ENCODE measurements at regions not wholly inside any gene's neighbourhood (a gene's known extent, or its start where the extent isn't known, plus 50 kb on each side); places are given as distances from the start of the nearest gene placed in this dataset.

GRCh38 chr1:217010253-217010652, 287.0 kb upstream of the ESRRG start:
- no peak overlapping the region for H3K18ac ChIP-seq (ENCODE audit: low read depth, low read length)
- H3K79me1 ChIP-seq (ENCODE audit: low read depth in 1 of 2, low read length in 2 of 2) = no peaks in the 10 kb centered on the region
- no peaks in the 10 kb centered on the region for H4K20me1 ChIP-seq (ENCODE audit: insufficient read depth, low read length)
- no peak overlapping the region for H3K4ac ChIP-seq (ENCODE audit: low read depth, low read length)
- no peak overlapping the region for H3K9ac ChIP-seq (ENCODE audit: low read depth, low read length)
- no peak overlapping the region for H2BK120ac ChIP-seq (ENCODE audit: low read depth, low read length)
- H3K36me3 ChIP-seq (ENCODE audit: control insufficient read depth, insufficient read depth, low read length) = no peaks in the 10 kb centered on the region
- no peak overlapping the region for H2AK5ac ChIP-seq (ENCODE audit: low read depth, low read length)
- H3K14ac ChIP-seq (replicated peaks; ENCODE audit: low read depth, low read length) = no peak overlapping the region
- no peak overlapping the region for H3K4me3 ChIP-seq (ENCODE audit: insufficient read depth, low read depth, low read length)
- no peak overlapping the region for H3K4me2 ChIP-seq (ENCODE audit: low read depth, low read length)
- ChIA-PET CTCF (no interaction called here), POLR2A (ENCODE audit: unreplicated experiment) (no interaction called here)
- no peak overlapping the region for H2AFZ ChIP-seq (replicated peaks; ENCODE audit: low read length, poor library complexity)
- TF ChIP-seq SMC3 (IDR thresholded peaks at IDR 0.05; ENCODE audit: low read depth, low read length) (no peak), MAZ (IDR thresholded peaks at IDR 0.05; ENCODE audit: borderline replicate concordance, low read depth, low read length) (no peak), CEBPB (IDR thresholded peaks at IDR 0.05; ENCODE audit: low read depth, low read length) (no peak), MXI1 (IDR thresholded peaks at IDR 0.05; ENCODE audit: borderline replicate concordance, low read depth, low read length) (no peak), ELK1 (IDR thresholded peaks at IDR 0.05; ENCODE audit: borderline replicate concordance, low read depth, low read length) (no peak), CTCF (conservative IDR thresholded peaks at IDR 0.05; ENCODE audit: low read depth, low read length) (no peak), FOS (IDR thresholded peaks at IDR 0.05; ENCODE audit: low read depth, low read length) (no peak), RCOR1 (IDR thresholded peaks at IDR 0.05; ENCODE audit: insufficient replicate concordance, low read length) (no peak), USF2 (IDR thresholded peaks at IDR 0.05; ENCODE audit: low read depth, low read length) (no peak), NFE2L2 (IDR thresholded peaks at IDR 0.05; ENCODE audit: low read depth, low read length) (no peak), CHD1 (IDR thresholded peaks at IDR 0.05; ENCODE audit: low read depth, low read length) (no peak), MAFK (IDR thresholded peaks at IDR 0.05; ENCODE audit: low read depth, low read length) (no peak), RAD21 (IDR thresholded peaks at IDR 0.05; ENCODE audit: low read length) (no peak), BHLHE40 (IDR thresholded peaks at IDR 0.05; ENCODE audit: low read depth, low read length) (no peak), RFX5 (IDR thresholded peaks at IDR 0.05; ENCODE audit: low read depth, low read length) (no peak), POLR2A (IDR thresholded peaks at IDR 0.05; ENCODE audit: low read depth, low read length) (no peak)
- in situ Hi-C loops (cut with MboI; ENCODE audit: low sequenced_read_pairs) = no loop called here
- H4K5ac ChIP-seq (ENCODE audit: low read depth, low read length) = no peak overlapping the region
- no TSS peak for BruUV-seq (replicated peaks)
- no peak overlapping the region for H2BK20ac ChIP-seq (ENCODE audit: low read depth, low read length)
- H2AK9ac ChIP-seq (replicated peaks; ENCODE audit: low read depth, low read length, poor library complexity) = no peak overlapping the region
- dilution Hi-C loops (cut with HindIII; ENCODE audit: low sequenced_read_pairs, unreplicated experiment) = no loop called here
- no peak overlapping the region for H3K27ac ChIP-seq (ENCODE audit: insufficient read depth, low read length)
- DNase-seq (no peak), ATAC-seq (ENCODE audit: low read depth) (no peak)
- no peaks in the 10 kb centered on the region for H3K4me1 ChIP-seq (ENCODE audit: control insufficient read depth, insufficient read depth, low read length)
- no peak overlapping the region for H2BK15ac ChIP-seq (ENCODE audit: low read depth, low read length)
- intact Hi-C loops (cut with micrococcal nuclease) = no loop called here
- no peak overlapping the region for H4K91ac ChIP-seq (ENCODE audit: insufficient read depth, low read depth, low read length)
- H3K27me3 ChIP-seq (ENCODE audit: control insufficient read depth, insufficient read depth, low read length) = no peaks in the 10 kb centered on the region
- H3K9me1 ChIP-seq (ENCODE audit: insufficient read depth, low read length) = no peaks in the 10 kb centered on the region
- no peak overlapping the region for H3K23ac ChIP-seq (ENCODE audit: low read depth, low read length)
- H3K56ac ChIP-seq (ENCODE audit: extremely low read depth, insufficient read depth, low read length) = no peak overlapping the region
- no peaks in the 10 kb centered on the region for H3K9me3 ChIP-seq (ENCODE audit: control insufficient read depth, insufficient read depth, low read length)
- no peak overlapping the region for H2BK5ac ChIP-seq (ENCODE audit: low read depth, low read length, poor library complexity, severe bottlenecking)
- no peak overlapping the region for H4K8ac ChIP-seq (ENCODE audit: low read depth in 2 of 2, low read length in 2 of 2)
- no CpG with 5 or more reads among the region's 2 CpGs for WGBS, 2 experiments (ENCODE audit: extremely low coverage in 2 of 2, insufficient read length in 1 of 2)

Data from IMR-90 (cell line).